H9 (cell line): ENCODE measurements at regions not wholly inside any gene's neighbourhood (a gene's known extent, or its start where the extent isn't known, plus 50 kb on each side); places are given as distances from the start of the nearest gene placed in this dataset.

Source experiments
- DNase-seq: peaks from one replicate; pipeline ENCODE4 v3.0.0-alpha.2; 2017
- H2AFZ ChIP-seq: one replicate; pipeline ENCODE4 v1.6.1; 2013; ENCODE audit warnings: mild to moderate bottlenecking, low read length, control low read depth, moderate library complexity
- H2AK5ac ChIP-seq: 2 replicates; pipeline ENCODE4 v1.6.1; 2013; ENCODE audit warnings: low read length, control low read depth, mixed read lengths; ENCODE audit not compliant: insufficient read length
- H2BK120ac ChIP-seq: one replicate; pipeline ENCODE4 v1.6.1; 2013; ENCODE audit warnings: low read depth, mild to moderate bottlenecking, low read length, control low read depth, inconsistent platforms; ENCODE audit not compliant: poor library complexity, severe bottlenecking
- H2BK12ac ChIP-seq: 2 replicates; pipeline ENCODE4 v1.6.1; 2013; ENCODE audit warnings: low read length, control low read depth, mixed read lengths, low read depth; ENCODE audit not compliant: insufficient read length
- H2BK15ac ChIP-seq: 2 replicates; pipeline ENCODE4 v1.6.1; 2013; ENCODE audit warnings: low read depth, low read length, control low read depth
- H2BK20ac ChIP-seq: one replicate; pipeline ENCODE4 v1.6.1; 2013; ENCODE audit warnings: low read depth, mild to moderate bottlenecking, low read length, control low read depth, inconsistent platforms; ENCODE audit not compliant: poor library complexity, severe bottlenecking
- H2BK5ac ChIP-seq: 2 replicates; pipeline ENCODE4 v1.6.1; 2013; ENCODE audit warnings: low read length, control low read depth, mixed read lengths; ENCODE audit not compliant: insufficient read length
- H3K14ac ChIP-seq: 2 replicates; pipeline ENCODE4 v1.6.1; 2013; ENCODE audit warnings: low read length, control low read depth; ENCODE audit not compliant: insufficient read depth
- H3K18ac ChIP-seq: 2 replicates; pipeline ENCODE4 v1.6.1; 2013; ENCODE audit warnings: low read depth, mild to moderate bottlenecking, mixed read lengths, low read length, control low read depth; ENCODE audit not compliant: insufficient read length
- H3K23ac ChIP-seq: 2 replicates; pipeline ENCODE4 v1.6.1; 2013; ENCODE audit warnings: low read length, control low read depth, mixed read lengths, low read depth; ENCODE audit not compliant: insufficient read length
- H3K23me2 ChIP-seq: 2 replicates; pipeline ENCODE4 v1.6.1; 2013; ENCODE audit warnings: low read depth, mild to moderate bottlenecking, mixed read lengths, low read length, control low read depth; ENCODE audit not compliant: insufficient read length, poor library complexity, severe bottlenecking
- H3K27ac ChIP-seq: 2 replicates; pipeline ENCODE4 v1.5.1; 2013; ENCODE audit warnings: low read length, control low read depth, mixed read lengths, low read depth; ENCODE audit not compliant: insufficient read length
- H3K27me3 ChIP-seq: 2 replicates; pipeline ENCODE4 v1.6.1; 2013; ENCODE audit warnings: low read length, control low read depth, inconsistent platforms; ENCODE audit not compliant: insufficient read depth
- H3K4ac ChIP-seq: 2 replicates; pipeline ENCODE4 v1.6.1; 2013; ENCODE audit warnings: low read depth, mild to moderate bottlenecking, control low read depth, inconsistent platforms, low read length, moderate library complexity
- H3K4me1 ChIP-seq: 2 replicates; pipeline ENCODE4 v1.6.1; 2013; ENCODE audit warnings: low read length, control low read depth, inconsistent platforms; ENCODE audit not compliant: insufficient read depth
- H3K4me2 ChIP-seq: 2 replicates; pipeline ENCODE4 v1.6.1; 2013; ENCODE audit warnings: low read length, control low read depth, mixed read lengths; ENCODE audit not compliant: insufficient read length, insufficient read depth
- H3K56ac ChIP-seq: 2 replicates; pipeline ENCODE4 v1.6.1; 2013; ENCODE audit warnings: low read depth, mild to moderate bottlenecking, mixed read lengths, low read length, control low read depth; ENCODE audit not compliant: insufficient read length
- H3K79me1 ChIP-seq: 2 replicates; pipeline ENCODE4 v1.6.1; 2013; ENCODE audit warnings: low read depth, mild to moderate bottlenecking, moderate library complexity, low read length, control low read depth, inconsistent platforms; ENCODE audit not compliant: insufficient read depth, poor library complexity, severe bottlenecking
- H3K79me2 ChIP-seq: 2 replicates; pipeline ENCODE4 v1.6.1; 2013; ENCODE audit warnings: low read length, control low read depth, inconsistent platforms; ENCODE audit not compliant: insufficient read depth
- H3K9ac ChIP-seq: 2 replicates; pipeline ENCODE4 v1.6.1; 2013; ENCODE audit warnings: low read length, control low read depth, mixed read lengths; ENCODE audit not compliant: insufficient read length; ENCODE audit errors: extremely low read depth
- H3K9me3 ChIP-seq: one replicate; pipeline ENCODE4 v1.6.1; 2013; ENCODE audit warnings: low read depth, low read length, inconsistent platforms; ENCODE audit not compliant: control insufficient read depth
- H3T11ph ChIP-seq: one replicate; pipeline ENCODE4 v1.6.1; 2013; ENCODE audit warnings: mild to moderate bottlenecking, low read length, control low read depth, inconsistent platforms
- H4K20me1 ChIP-seq: one replicate; pipeline ENCODE4 v1.6.1; 2013; ENCODE audit not compliant: control insufficient read depth, insufficient read length, insufficient read depth
- H4K5ac ChIP-seq: 2 replicates; pipeline ENCODE4 v1.6.1; 2013; ENCODE audit warnings: low read depth, mild to moderate bottlenecking, mixed read lengths, low read length, control low read depth; ENCODE audit not compliant: insufficient read length
- H4K8ac ChIP-seq: replicated peaks from 2 replicates; pipeline ENCODE4 v1.6.1; 2013; ENCODE audit warnings: low read length, control low read depth, mixed read lengths, low read depth; ENCODE audit not compliant: insufficient read length
- H4K91ac ChIP-seq: 2 replicates; pipeline ENCODE4 v1.6.1; 2013; ENCODE audit warnings: low read depth, mild to moderate bottlenecking, moderate library complexity, mixed read lengths, low read length, control low read depth; ENCODE audit not compliant: insufficient read length
- H3K27ac Mint-ChIP-seq, 3 experiments: 2 replicates in 2 of 3; 3 replicates in 1 of 3; pipeline ENCODE4 v1.8.0; 2020 to 2021; ENCODE audit warnings: mixed read lengths in 3 of 3, mild to moderate bottlenecking in 1 of 3, moderate library complexity in 1 of 3
- H3K27me3 Mint-ChIP-seq: 2 replicates; pipeline ENCODE4 v1.8.0; 2021; ENCODE audit warnings: low read depth, mild to moderate bottlenecking, moderate library complexity, mixed read lengths
- H3K36me3 Mint-ChIP-seq, 3 experiments: 2 replicates in 2 of 3; 3 replicates in 1 of 3; pipeline ENCODE4 v1.8.0; 2020 to 2021; ENCODE audit warnings: low read depth in 3 of 3, mixed read lengths in 3 of 3; ENCODE audit not compliant: insufficient read depth in 1 of 3
- H3K4me1 Mint-ChIP-seq, 2 experiments: 2 replicates each; pipeline ENCODE4 v1.8.0; 2020; ENCODE audit warnings: mixed read lengths in 2 of 2
- H3K4me3 Mint-ChIP-seq, 2 experiments: 2 replicates in 1 of 2; 3 replicates in 1 of 2; pipeline ENCODE4 v1.8.0; 2020 to 2021; ENCODE audit warnings: mild to moderate bottlenecking in 2 of 2, mixed read lengths in 2 of 2, moderate library complexity in 1 of 2
- H3K9me3 Mint-ChIP-seq, 2 experiments: 2 replicates in 1 of 2; 3 replicates in 1 of 2; pipeline ENCODE4 v1.8.0; 2020; ENCODE audit warnings: mild to moderate bottlenecking in 2 of 2, mixed read lengths in 2 of 2, moderate library complexity in 1 of 2
- WGBS: extraction: QIAGEN DNeasy Blood & Tissue Kit; methylation state at CpG from one replicate; pipeline ENCODE4 v1.1.7; 2013; ENCODE audit warnings: missing lambda C conversion rate, low lambda C conversion rate, mixed read lengths; ENCODE audit not compliant: insufficient read length; ENCODE audit errors: extremely low coverage; 5-methylcytosine and 5-hydroxymethylcytosine counted together
- TF ChIP-seq, protein P1 (sequence below): fragments of 200-600 bp; sonication (generic); conservative IDR thresholded peaks from 3 replicates; pipeline ENCODE4 v1.8.0; 2021; ENCODE audit warnings: antibody characterized with exemption, mild to moderate bottlenecking

DNA sequence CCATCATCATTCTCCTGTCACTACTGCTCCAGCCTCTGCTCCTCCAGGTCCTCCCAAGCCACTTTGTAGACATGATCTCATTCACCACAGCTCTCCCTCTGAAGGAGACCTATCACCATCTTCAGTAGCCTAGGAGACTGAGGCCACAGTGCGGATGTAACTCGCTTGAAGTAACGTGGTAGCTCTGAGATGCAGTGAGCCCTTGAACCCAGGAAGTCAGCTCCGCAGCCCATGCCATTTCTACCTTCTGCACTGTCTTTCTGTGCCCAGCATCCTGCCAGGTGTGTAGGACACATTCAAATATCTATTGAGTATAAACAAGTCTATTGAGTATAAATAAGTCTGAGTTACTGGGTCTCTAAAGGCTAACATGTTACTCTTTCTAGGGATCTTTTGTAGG lies 164.4 kb downstream of the CDH26 start:
- H3K27me3 ChIP-seq, result no peaks in the 10 kb centered on the region; the same call in 1 of the 2 replicates
- H3K4me3 Mint-ChIP-seq, result no peak overlapping the region
- H3K9me3 ChIP-seq, result no peaks in the 10 kb centered on the region
- H3K27me3 Mint-ChIP-seq, result peaks cover 59% of the 10 kb centered on the region
- H2BK12ac ChIP-seq, result no peak overlapping the region
- H3K4ac ChIP-seq, result no peak overlapping the region
- no peak overlapping the region for H3K27ac Mint-ChIP-seq
- DNase-seq, result no peak
- no peak overlapping the region for H4K5ac ChIP-seq
- H3K27ac ChIP-seq, result no peak overlapping the region
- H3T11ph ChIP-seq, result no peak overlapping the region
- H3K18ac ChIP-seq, result no peak overlapping the region
- H2AK5ac ChIP-seq, result no peak overlapping the region
- no peak overlapping the region for H4K91ac ChIP-seq
- no peak overlapping the region for H3K4me2 ChIP-seq
- H3K23ac ChIP-seq, result no peak overlapping the region
- H3K9ac ChIP-seq, result no peak overlapping the region
- H3K79me2 ChIP-seq, result no peaks in the 10 kb centered on the region
- H2BK15ac ChIP-seq, result no peak overlapping the region
- no peaks in the 10 kb centered on the region for H4K20me1 ChIP-seq
- H2BK20ac ChIP-seq, result no peak overlapping the region
- H2BK120ac ChIP-seq, result no peak overlapping the region
- no peak overlapping the region for H3K56ac ChIP-seq
- no peaks in the 10 kb centered on the region for H3K36me3 Mint-ChIP-seq
- TF ChIP-seq, protein P1, sequence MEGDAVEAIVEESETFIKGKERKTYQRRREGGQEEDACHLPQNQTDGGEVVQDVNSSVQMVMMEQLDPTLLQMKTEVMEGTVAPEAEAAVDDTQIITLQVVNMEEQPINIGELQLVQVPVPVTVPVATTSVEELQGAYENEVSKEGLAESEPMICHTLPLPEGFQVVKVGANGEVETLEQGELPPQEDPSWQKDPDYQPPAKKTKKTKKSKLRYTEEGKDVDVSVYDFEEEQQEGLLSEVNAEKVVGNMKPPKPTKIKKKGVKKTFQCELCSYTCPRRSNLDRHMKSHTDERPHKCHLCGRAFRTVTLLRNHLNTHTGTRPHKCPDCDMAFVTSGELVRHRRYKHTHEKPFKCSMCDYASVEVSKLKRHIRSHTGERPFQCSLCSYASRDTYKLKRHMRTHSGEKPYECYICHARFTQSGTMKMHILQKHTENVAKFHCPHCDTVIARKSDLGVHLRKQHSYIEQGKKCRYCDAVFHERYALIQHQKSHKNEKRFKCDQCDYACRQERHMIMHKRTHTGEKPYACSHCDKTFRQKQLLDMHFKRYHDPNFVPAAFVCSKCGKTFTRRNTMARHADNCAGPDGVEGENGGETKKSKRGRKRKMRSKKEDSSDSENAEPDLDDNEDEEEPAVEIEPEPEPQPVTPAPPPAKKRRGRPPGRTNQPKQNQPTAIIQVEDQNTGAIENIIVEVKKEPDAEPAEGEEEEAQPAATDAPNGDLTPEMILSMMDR, result no peak
- H4K8ac ChIP-seq, result no peak overlapping the region
- H3K9me3 Mint-ChIP-seq, result no peaks in the 10 kb centered on the region
- H3K4me1 ChIP-seq, result no peaks in the 10 kb centered on the region
- H2BK5ac ChIP-seq, result no peak overlapping the region
- no peaks in the 10 kb centered on the region for H3K4me1 Mint-ChIP-seq
- no peak overlapping the region for H3K14ac ChIP-seq
- no peaks in the 10 kb centered on the region for H3K23me2 ChIP-seq
- H2AFZ ChIP-seq, result no peak overlapping the region
- no peaks in the 10 kb centered on the region for H3K79me1 ChIP-seq
- WGBS, result no CpG with 5 or more reads among the region's 4 CpGs
